Activated naive CD4-positive, alpha-beta T cell (primary cell): ENCODE measurements at regions not wholly inside any gene's neighbourhood (a gene's known extent, or its start where the extent isn't known, plus 50 kb on each side); places are given as distances from the start of the nearest gene placed in this dataset.

Source experiments
- DNase-seq, 4 experiments: peaks; one replicate each; lab custom pipeline; 2025; lab: John Stamatoyannopoulos, UW

- DNase-seq, result no peak
These were observed 61.0 kb upstream of the DUSP5 start for GRCh38 chr10:110436554-110437350.

DNA sequence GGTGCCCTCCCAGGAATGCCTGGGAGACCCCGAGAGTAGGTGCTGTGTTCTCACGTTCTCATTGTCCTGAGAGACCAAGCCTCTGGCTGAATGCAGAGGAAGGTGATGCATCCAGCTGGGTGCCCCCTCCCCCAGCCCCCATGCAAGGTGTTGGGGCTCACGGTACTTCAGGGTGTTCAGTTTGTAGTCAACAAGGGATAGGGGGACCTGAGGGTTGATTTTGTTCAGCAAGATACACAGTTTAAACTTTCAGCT lies 60.4 kb upstream of the DUSP5 start:
- DNase-seq, result no peak

DNA sequence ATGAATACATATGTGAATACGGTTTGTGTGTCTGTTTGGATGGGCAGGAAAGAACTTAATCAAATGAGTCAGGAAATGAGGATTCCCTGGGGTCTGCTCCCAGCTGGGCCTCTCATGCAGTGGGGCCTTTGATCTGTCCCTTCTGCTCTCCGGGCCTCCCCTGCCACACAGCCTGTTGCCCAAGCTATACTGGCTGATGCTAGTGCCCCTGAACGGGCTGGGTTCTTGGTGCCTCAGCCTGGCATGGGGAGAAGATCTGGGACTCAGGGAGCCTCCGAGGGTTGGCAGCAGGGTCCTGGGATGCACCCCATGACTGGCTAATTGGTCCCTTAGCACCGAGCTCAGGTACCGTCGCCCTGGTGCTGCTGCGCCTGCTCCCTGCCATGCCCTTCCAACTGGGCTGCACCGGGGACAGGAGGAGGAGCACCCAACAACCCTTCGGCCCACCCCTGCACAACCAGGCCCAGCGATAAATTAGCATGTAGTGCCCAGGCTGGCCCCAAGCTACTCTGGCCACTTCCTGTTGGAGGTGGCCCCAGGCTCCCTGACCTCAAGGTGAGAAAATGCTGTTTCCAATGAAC lies 59.9 kb upstream of the DUSP5 start:
- no peak for DNase-seq

GRCh38 chr10:110442746-110443145 lies 55.0 kb upstream of the DUSP5 start:
- DNase-seq, result no peak

- no peak for DNase-seq
These were observed 54.3 kb upstream of the DUSP5 start for GRCh38 chr10:110443239-110444003.

GRCh38 chr10:110444004-110444337 lies 53.7 kb upstream of the DUSP5 start:
- no peak for DNase-seq

- DNase-seq, result no peak
These were observed 51.8 kb upstream of the DUSP5 start for GRCh38 chr10:110445871-110446270.

DNA sequence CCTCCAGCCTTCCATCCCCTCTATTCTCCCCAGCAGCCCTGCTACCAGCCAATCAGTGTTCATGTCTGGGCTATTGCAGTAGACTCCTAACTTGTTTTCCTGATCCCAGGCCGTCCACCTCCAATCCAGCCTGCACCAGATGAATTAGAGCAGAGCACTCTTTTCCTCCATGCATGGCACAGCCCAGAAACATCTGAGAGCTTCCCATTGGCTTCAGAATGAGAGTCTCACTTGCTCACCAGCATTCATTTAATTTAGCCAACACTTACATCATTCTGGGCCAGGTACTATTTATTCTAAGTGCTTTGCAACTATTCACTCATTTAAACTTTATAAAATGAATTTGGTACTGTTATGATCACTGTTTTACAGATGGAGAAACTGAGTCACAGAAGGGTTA lies 51.4 kb upstream of the DUSP5 start:
- DNase-seq, result no peak

DNA sequence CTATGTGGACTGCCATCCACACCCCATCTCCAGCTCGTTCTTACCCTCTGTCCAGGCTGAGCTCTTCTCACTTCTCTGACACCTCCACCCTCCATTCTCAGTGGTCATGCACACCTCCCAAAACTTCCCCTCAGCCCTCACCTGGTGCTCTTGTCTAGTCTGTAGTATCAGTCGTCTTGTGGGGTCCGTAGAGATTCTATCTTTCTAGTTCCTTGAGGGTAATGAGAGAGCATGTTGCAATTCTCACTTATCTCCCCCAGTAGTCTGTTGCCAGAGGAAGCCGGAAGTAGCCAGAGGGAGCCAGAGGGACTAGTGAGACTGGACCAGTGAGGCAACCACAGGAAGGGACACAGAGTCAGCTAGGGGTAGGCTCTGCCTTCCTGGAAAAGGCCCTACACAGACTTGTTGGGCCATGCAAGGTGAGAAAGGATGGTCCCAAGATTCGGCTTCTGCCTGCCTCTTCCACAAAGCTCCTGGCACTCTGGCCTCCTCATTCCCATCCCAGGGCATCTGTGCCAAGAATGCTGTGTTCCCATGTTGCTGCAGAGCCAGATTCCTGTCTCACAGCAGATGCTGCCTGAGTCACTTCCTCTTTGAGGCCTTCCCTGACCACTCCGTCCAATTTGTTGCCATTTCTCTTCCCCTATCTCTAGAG lies 50.6 kb upstream of the DUSP5 start:
- DNase-seq, result no peak

GRCh38 chr10:110447886-110448285 lies 49.8 kb upstream of the DUSP5 start:
- DNase-seq, result no peak
